Astrocyte (in vitro differentiated cells and primary cell): ENCODE measurements at regions not wholly inside any gene's neighbourhood (a gene's known extent, or its start where the extent isn't known, plus 50 kb on each side); places are given as distances from the start of the nearest gene placed in this dataset.

Experiments
- DNase-seq: peaks from one replicate; pipeline ENCODE4 v3.0.0-alpha.2; 2010; ENCODE audit warnings: low read depth
- FAIRE-seq: peaks from 2 replicates; lab custom pipeline; 2011; peaks lifted over from hg19 to GRCh38; lab: Jason Lieb, UNC
- H2AFZ ChIP-seq: 2 replicates; pipeline ENCODE4 v1.6.0; 2012; ENCODE audit warnings: low read depth, low read length, inconsistent platforms
- H3K27ac ChIP-seq: 2 replicates; pipeline ENCODE4 v1.5.1; 2011; ENCODE audit warnings: low read depth, low read length, inconsistent platforms
- H3K27me3 ChIP-seq: 2 replicates; pipeline ENCODE4 v1.6.0; 2011; ENCODE audit warnings: low read length, inconsistent platforms; ENCODE audit not compliant: insufficient read depth
- H3K36me3 ChIP-seq: 2 replicates; pipeline ENCODE4 v1.5.1; 2011; ENCODE audit warnings: low read length, inconsistent platforms; ENCODE audit not compliant: insufficient read depth
- H3K4me1 ChIP-seq: 2 replicates; pipeline ENCODE4 v1.5.1; 2011; ENCODE audit warnings: low read length, inconsistent platforms; ENCODE audit not compliant: insufficient read depth
- H3K4me2 ChIP-seq: 2 replicates; pipeline ENCODE4 v1.6.0; 2012; ENCODE audit warnings: low read length, inconsistent platforms
- H3K4me3 ChIP-seq: 2 replicates; pipeline ENCODE4 v1.5.1; 2011; ENCODE audit warnings: low read depth, mild to moderate bottlenecking, low read length, inconsistent platforms; ENCODE audit not compliant: insufficient read depth
- H3K79me2 ChIP-seq: 2 replicates; pipeline ENCODE4 v1.6.0; 2012; ENCODE audit warnings: mild to moderate bottlenecking, low read length, inconsistent platforms; ENCODE audit not compliant: insufficient read depth
- H3K9ac ChIP-seq: 2 replicates; pipeline ENCODE4 v1.6.0; 2012; ENCODE audit warnings: mild to moderate bottlenecking, low read length, inconsistent platforms
- H3K9me3 ChIP-seq: 2 replicates; pipeline ENCODE4 v1.5.1; 2012; ENCODE audit warnings: low read depth, mild to moderate bottlenecking, low read length, inconsistent platforms; ENCODE audit not compliant: insufficient read depth
- H4K20me1 ChIP-seq: 2 replicates; pipeline ENCODE4 v1.6.0; 2012; ENCODE audit warnings: low read length, inconsistent platforms; ENCODE audit not compliant: insufficient read depth
- H3K27ac Mint-ChIP-seq: one replicate; pipeline ENCODE4 v1.8.0; 2021; ENCODE audit warnings: mild to moderate bottlenecking, mixed read lengths; ENCODE audit not compliant: unreplicated experiment
- H3K27me3 Mint-ChIP-seq: one replicate; pipeline ENCODE4 v1.8.0; 2021; ENCODE audit warnings: low read depth, mixed read lengths; ENCODE audit not compliant: unreplicated experiment
- H3K36me3 Mint-ChIP-seq: one replicate; pipeline ENCODE4 v1.8.0; 2021; ENCODE audit warnings: low read depth, mixed read lengths; ENCODE audit not compliant: unreplicated experiment
- H3K4me1 Mint-ChIP-seq: one replicate; pipeline ENCODE4 v1.8.0; 2021; ENCODE audit warnings: low read depth, mixed read lengths; ENCODE audit not compliant: unreplicated experiment
- H3K4me3 Mint-ChIP-seq: one replicate; pipeline ENCODE4 v1.8.0; 2021; ENCODE audit warnings: mild to moderate bottlenecking, moderate library complexity, mixed read lengths; ENCODE audit not compliant: unreplicated experiment
- H3K9me3 Mint-ChIP-seq: one replicate; pipeline ENCODE4 v1.8.0; 2021; ENCODE audit warnings: mild to moderate bottlenecking, mixed read lengths; ENCODE audit not compliant: unreplicated experiment
- EZH2 ChIP-seq: IDR thresholded peaks from 2 replicates; pipeline ENCODE4 v1.6.1; 2012; ENCODE audit warnings: mild to moderate bottlenecking, low read length, inconsistent platforms; ENCODE audit not compliant: insufficient read depth
- TF ChIP-seq, protein P1 (sequence below): IDR thresholded peaks from 2 replicates; pipeline ENCODE4 v1.5.1; 2011; ENCODE audit warnings: low read depth, mild to moderate bottlenecking, inconsistent platforms, low read length, moderate library complexity; ENCODE audit not compliant: insufficient read depth

DNA sequence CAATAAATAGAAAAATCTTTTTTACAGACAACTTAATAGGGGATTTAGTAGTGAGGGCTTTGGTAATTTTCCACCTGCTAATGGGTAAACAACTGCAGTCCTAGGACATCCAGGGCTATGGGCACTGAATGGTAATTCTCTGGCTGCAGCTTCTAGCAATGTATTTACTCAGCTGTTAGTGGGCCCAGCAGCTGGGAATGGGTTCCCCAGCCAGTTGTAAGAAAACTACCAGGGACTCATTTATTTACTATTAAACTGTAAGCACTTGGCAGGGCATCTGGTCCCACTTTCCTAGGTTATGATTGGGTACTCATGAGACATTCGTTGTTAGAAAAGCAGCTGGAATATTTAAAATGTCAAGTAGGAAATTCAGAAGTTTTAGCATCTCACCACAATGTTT lies 363.8 kb upstream of the TRIB2 start:
- Histone ChIP-seq H3K9ac (no peak overlapping the region), H3K9me3 (no peaks in the 10 kb centered on the region), H3K4me1 (no peaks in the 10 kb centered on the region), H4K20me1 (no peaks in the 10 kb centered on the region), H2AFZ (no peak overlapping the region), H3K4me2 (no peak overlapping the region), H3K36me3 (no peaks in the 10 kb centered on the region), H3K27me3 (no peaks in the 10 kb centered on the region), H3K4me3 (no peak overlapping the region), H3K27ac (no peak overlapping the region), H3K79me2 (no peaks in the 10 kb centered on the region)
- Mint-ChIP-seq H3K27ac (no peak overlapping the region), H3K4me3 (no peak overlapping the region), H3K36me3 (no peaks in the 10 kb centered on the region), H3K9me3 (peaks cover 4% of the 10 kb centered on the region), H3K4me1 (peaks cover 9% of the 10 kb centered on the region), H3K27me3 (no peaks in the 10 kb centered on the region)
- DNase-seq (no peak), FAIRE-seq (no peak)
- TF ChIP-seq, protein P1, sequence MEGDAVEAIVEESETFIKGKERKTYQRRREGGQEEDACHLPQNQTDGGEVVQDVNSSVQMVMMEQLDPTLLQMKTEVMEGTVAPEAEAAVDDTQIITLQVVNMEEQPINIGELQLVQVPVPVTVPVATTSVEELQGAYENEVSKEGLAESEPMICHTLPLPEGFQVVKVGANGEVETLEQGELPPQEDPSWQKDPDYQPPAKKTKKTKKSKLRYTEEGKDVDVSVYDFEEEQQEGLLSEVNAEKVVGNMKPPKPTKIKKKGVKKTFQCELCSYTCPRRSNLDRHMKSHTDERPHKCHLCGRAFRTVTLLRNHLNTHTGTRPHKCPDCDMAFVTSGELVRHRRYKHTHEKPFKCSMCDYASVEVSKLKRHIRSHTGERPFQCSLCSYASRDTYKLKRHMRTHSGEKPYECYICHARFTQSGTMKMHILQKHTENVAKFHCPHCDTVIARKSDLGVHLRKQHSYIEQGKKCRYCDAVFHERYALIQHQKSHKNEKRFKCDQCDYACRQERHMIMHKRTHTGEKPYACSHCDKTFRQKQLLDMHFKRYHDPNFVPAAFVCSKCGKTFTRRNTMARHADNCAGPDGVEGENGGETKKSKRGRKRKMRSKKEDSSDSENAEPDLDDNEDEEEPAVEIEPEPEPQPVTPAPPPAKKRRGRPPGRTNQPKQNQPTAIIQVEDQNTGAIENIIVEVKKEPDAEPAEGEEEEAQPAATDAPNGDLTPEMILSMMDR = no peak
- no peak for TF ChIP-seq EZH2

- Histone ChIP-seq H3K36me3 (no peaks in the 10 kb centered on the region), H3K79me2 (no peaks in the 10 kb centered on the region), H3K4me1 (no peaks in the 10 kb centered on the region), H2AFZ (no peak overlapping the region), H4K20me1 (no peaks in the 10 kb centered on the region), H3K27ac (no peak overlapping the region), H3K4me3 (no peak overlapping the region), H3K9ac (no peak overlapping the region), H3K27me3 (no peaks in the 10 kb centered on the region), H3K9me3 (no peaks in the 10 kb centered on the region), H3K4me2 (no peak overlapping the region)
- H3K4me3 Mint-ChIP-seq = no peak overlapping the region
- H3K36me3 Mint-ChIP-seq = no peaks in the 10 kb centered on the region
- no peaks in the 10 kb centered on the region for H3K4me1 Mint-ChIP-seq
- FAIRE-seq = no peak
- H3K27me3 Mint-ChIP-seq = no peaks in the 10 kb centered on the region
- peaks cover 2% of the 10 kb centered on the region for H3K9me3 Mint-ChIP-seq
- no peak for DNase-seq
- TF ChIP-seq EZH2 = no peak
- TF ChIP-seq, protein P1 = no peak
- no peak overlapping the region for H3K27ac Mint-ChIP-seq
Measured at GRCh38 chr2:12361506-12361905, 355.2 kb upstream of the TRIB2 start.

DNA sequence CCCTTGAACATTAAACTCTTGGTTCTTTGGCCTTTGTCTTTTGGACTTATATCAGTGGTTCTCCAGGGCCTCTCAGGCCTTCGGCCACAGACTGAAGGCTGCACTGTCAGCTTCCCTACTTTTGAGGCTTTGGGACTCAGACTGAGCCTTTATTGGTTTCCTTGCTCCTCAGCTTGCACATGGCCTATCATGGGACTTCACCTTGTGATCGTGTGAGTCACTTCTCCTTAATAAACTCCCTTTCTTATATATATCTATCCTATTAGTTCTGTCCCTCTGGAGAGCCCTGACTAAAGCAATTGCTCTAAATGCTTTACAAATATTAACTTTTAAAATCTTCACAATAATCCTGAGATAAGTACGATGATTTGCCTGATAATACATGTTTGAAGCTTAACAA lies 353.6 kb upstream of the TRIB2 start:
- Histone ChIP-seq H3K79me2 (no peaks in the 10 kb centered on the region), H3K9me3 (no peaks in the 10 kb centered on the region), H3K27ac (no peak overlapping the region), H3K4me3 (no peak overlapping the region), H3K4me2 (no peak overlapping the region), H2AFZ (no peak overlapping the region), H4K20me1 (no peaks in the 10 kb centered on the region), H3K27me3 (no peaks in the 10 kb centered on the region), H3K9ac (no peak overlapping the region), H3K4me1 (no peaks in the 10 kb centered on the region), H3K36me3 (no peaks in the 10 kb centered on the region)
- no peak for FAIRE-seq
- H3K9me3 Mint-ChIP-seq = peaks cover 2% of the 10 kb centered on the region
- DNase-seq = no peak
- no peaks in the 10 kb centered on the region for H3K4me1 Mint-ChIP-seq
- H3K27me3 Mint-ChIP-seq = peaks cover under 1% of the 10 kb centered on the region
- no peak overlapping the region for H3K4me3 Mint-ChIP-seq
- H3K36me3 Mint-ChIP-seq = no peaks in the 10 kb centered on the region
- TF ChIP-seq EZH2 = no peak
- TF ChIP-seq, protein P1 = no peak
- no peak overlapping the region for H3K27ac Mint-ChIP-seq
